ENCODE measurements at regions not wholly inside any gene's neighbourhood (a gene's known extent, or its start where the extent isn't known, plus 50 kb on each side); places are given as distances from the start of the nearest gene placed in this dataset.

DNA sequence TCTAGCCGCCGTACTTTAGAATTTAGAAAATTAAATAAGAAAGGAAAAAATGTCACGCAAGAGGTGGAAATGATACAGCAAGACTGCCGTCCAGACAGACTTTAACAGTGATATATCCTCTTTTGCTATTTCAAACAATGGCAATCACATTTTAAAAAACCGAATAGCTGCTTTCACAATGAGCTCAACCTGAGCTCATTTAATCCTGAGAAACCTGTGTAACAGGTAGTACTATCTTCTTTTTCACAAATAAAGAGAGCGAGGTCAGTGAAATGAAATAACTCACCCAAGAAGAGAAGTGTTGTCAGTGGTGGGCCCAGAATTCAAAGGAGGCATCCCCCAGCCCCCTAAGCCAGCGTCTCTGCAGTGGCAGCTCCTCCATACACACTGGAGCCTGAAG lies 60.7 kb upstream of the DAPL1 start:
- TF ChIP-seq, protein P1, sequence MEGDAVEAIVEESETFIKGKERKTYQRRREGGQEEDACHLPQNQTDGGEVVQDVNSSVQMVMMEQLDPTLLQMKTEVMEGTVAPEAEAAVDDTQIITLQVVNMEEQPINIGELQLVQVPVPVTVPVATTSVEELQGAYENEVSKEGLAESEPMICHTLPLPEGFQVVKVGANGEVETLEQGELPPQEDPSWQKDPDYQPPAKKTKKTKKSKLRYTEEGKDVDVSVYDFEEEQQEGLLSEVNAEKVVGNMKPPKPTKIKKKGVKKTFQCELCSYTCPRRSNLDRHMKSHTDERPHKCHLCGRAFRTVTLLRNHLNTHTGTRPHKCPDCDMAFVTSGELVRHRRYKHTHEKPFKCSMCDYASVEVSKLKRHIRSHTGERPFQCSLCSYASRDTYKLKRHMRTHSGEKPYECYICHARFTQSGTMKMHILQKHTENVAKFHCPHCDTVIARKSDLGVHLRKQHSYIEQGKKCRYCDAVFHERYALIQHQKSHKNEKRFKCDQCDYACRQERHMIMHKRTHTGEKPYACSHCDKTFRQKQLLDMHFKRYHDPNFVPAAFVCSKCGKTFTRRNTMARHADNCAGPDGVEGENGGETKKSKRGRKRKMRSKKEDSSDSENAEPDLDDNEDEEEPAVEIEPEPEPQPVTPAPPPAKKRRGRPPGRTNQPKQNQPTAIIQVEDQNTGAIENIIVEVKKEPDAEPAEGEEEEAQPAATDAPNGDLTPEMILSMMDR (IDR thresholded peaks at IDR 0.05; ENCODE audit: low read depth, low read length, poor library complexity, severe bottlenecking): no peak
- no peak for TF ChIP-seq EZH2phosphoT487 (IDR thresholded peaks at IDR 0.05; ENCODE audit: borderline replicate concordance, low read length)
